Endodermal cell (in vitro differentiated cells): ENCODE measurements at regions not wholly inside any gene's neighbourhood (a gene's known extent, or its start where the extent isn't known, plus 50 kb on each side); places are given as distances from the start of the nearest gene placed in this dataset.

Experiments
- DNase-seq: peaks from one replicate; pipeline ENCODE4 v3.0.0-alpha.2; 2017
- H3K27ac ChIP-seq: 2 replicates; pipeline ENCODE4 v1.5.1; 2013; ENCODE audit warnings: mild to moderate bottlenecking, low read depth, low read length, moderate library complexity
- H3K27me3 ChIP-seq: 2 replicates; pipeline ENCODE4 v1.6.1; 2013; ENCODE audit warnings: mild to moderate bottlenecking, low read length, moderate library complexity; ENCODE audit not compliant: insufficient read depth, control insufficient read depth, poor library complexity, severe bottlenecking
- H3K36me3 ChIP-seq: 2 replicates; pipeline ENCODE4 v1.7.0; 2013; ENCODE audit warnings: mild to moderate bottlenecking, low read length, moderate library complexity; ENCODE audit not compliant: control insufficient read depth, insufficient read depth
- H3K4me1 ChIP-seq: one replicate; pipeline ENCODE4 v1.7.0; 2013; ENCODE audit warnings: low read length; ENCODE audit not compliant: control insufficient read depth, insufficient read depth
- H3K4me3 ChIP-seq: 2 replicates; pipeline ENCODE4 v1.5.1; 2013; ENCODE audit warnings: mild to moderate bottlenecking, low read length, moderate library complexity
- H3K9ac ChIP-seq: 2 replicates; pipeline ENCODE4 v1.6.1; 2013; ENCODE audit warnings: mild to moderate bottlenecking, low read length, moderate library complexity; ENCODE audit not compliant: poor library complexity, severe bottlenecking; ENCODE audit errors: extremely low read depth
- H3K9me3 ChIP-seq: 2 replicates; pipeline ENCODE4 v1.6.1; 2013; ENCODE audit warnings: mild to moderate bottlenecking, low read length, moderate library complexity; ENCODE audit not compliant: control insufficient read depth
- H3K27ac Mint-ChIP-seq: 2 replicates; pipeline ENCODE4 v1.8.0; 2020; ENCODE audit warnings: mixed read lengths
- H3K27me3 Mint-ChIP-seq: 2 replicates; pipeline ENCODE4 v1.8.0; 2021; ENCODE audit warnings: mild to moderate bottlenecking, mixed read lengths; ENCODE audit not compliant: insufficient read depth
- H3K36me3 Mint-ChIP-seq: 2 replicates; pipeline ENCODE4 v1.8.0; 2020; ENCODE audit warnings: low read depth, mixed read lengths
- H3K4me1 Mint-ChIP-seq: 2 replicates; pipeline ENCODE4 v1.8.0; 2020; ENCODE audit warnings: mixed read lengths
- H3K4me3 Mint-ChIP-seq: 2 replicates; pipeline ENCODE4 v1.8.0; 2020; ENCODE audit warnings: mild to moderate bottlenecking, moderate library complexity, mixed read lengths
- H3K9me3 Mint-ChIP-seq: 2 replicates; pipeline ENCODE4 v1.8.0; 2020; ENCODE audit warnings: mild to moderate bottlenecking, mixed read lengths
- CTCF ChIP-seq: fragments of 200-600 bp; sonication (generic); conservative IDR thresholded peaks from 2 replicates; pipeline ENCODE4 v1.5.0; 2021; ENCODE audit warnings: antibody characterized with exemption, mild to moderate bottlenecking
- WGBS, 2 experiments: methylation state at CpG; one replicate each; pipeline versions ENCODE4 v1.1.5 to v1.1.7; 2013; ENCODE audit warnings: missing lambda C conversion rate in 2 of 2, mixed read lengths in 1 of 2; ENCODE audit not compliant: insufficient coverage in 1 of 2, insufficient read length in 1 of 2; 5-methylcytosine and 5-hydroxymethylcytosine counted together

GRCh38 chr12:131254374-131254773, 300.7 kb downstream of the ADGRD1 start:
- Histone ChIP-seq H3K36me3 (no peaks in the 10 kb centered on the region), H3K4me3 (no peak overlapping the region), H3K9me3 (no peaks in the 10 kb centered on the region), H3K4me1 (no peaks in the 10 kb centered on the region), H3K27me3 (peaks cover 2% of the 10 kb centered on the region), H3K9ac (no peak overlapping the region), H3K27ac (no peak overlapping the region)
- Mint-ChIP-seq H3K27ac (no peak overlapping the region), H3K36me3 (peaks cover 2% of the 10 kb centered on the region), H3K27me3 (peaks cover 5% of the 10 kb centered on the region), H3K4me3 (no peak overlapping the region), H3K9me3 (no peaks in the 10 kb centered on the region), H3K4me1 (no peaks in the 10 kb centered on the region)
- DNase-seq, result no peak
- no peak for TF ChIP-seq CTCF
- WGBS, 2 experiments, result 81% methylated on average over 2 of the region's 2 CpGs; no CpG with 5 or more reads in 1 of the 2 experiments

- no peak for DNase-seq
- Histone ChIP-seq H3K27ac (no peak overlapping the region), H3K9me3 (no peaks in the 10 kb centered on the region), H3K4me1 (no peaks in the 10 kb centered on the region), H3K9ac (no peak overlapping the region), H3K4me3 (no peak overlapping the region), H3K27me3 (no peaks in the 10 kb centered on the region), H3K36me3 (no peaks in the 10 kb centered on the region)
- H3K4me3 Mint-ChIP-seq, result no peak overlapping the region
- 90 to 100% methylated on average over 2 to 8 of the region's 8 CpGs for WGBS, 2 experiments
- TF ChIP-seq CTCF, result no peak
- H3K27me3 Mint-ChIP-seq, result peaks cover 7% of the 10 kb centered on the region
- peaks cover 2% of the 10 kb centered on the region for H3K36me3 Mint-ChIP-seq
- no peaks in the 10 kb centered on the region for H3K4me1 Mint-ChIP-seq
- H3K27ac Mint-ChIP-seq, result no peak overlapping the region
- H3K9me3 Mint-ChIP-seq, result no peaks in the 10 kb centered on the region
Measured at GRCh38 chr12:131258398-131258797, 304.7 kb downstream of the ADGRD1 start.

- WGBS, 2 experiments, result 82 to 95% methylated on average over 8 to 16 of the region's 16 CpGs
Measured at GRCh38 chr12:131260251-131260905, 306.7 kb downstream of the ADGRD1 start.

More at GRCh38 chr12:131260251-131260905, 306.7 kb downstream of the ADGRD1 start:
- no peaks in the 10 kb centered on the region for H3K36me3 ChIP-seq
- no peaks in the 10 kb centered on the region for H3K9me3 Mint-ChIP-seq
- no peak overlapping the region for H3K4me3 ChIP-seq
- peaks cover 2% of the 10 kb centered on the region for H3K36me3 Mint-ChIP-seq
- H3K4me3 Mint-ChIP-seq, result no peak overlapping the region
- no peak for TF ChIP-seq CTCF
- H3K27me3 Mint-ChIP-seq, result peaks cover 3% of the 10 kb centered on the region
- no peak overlapping the region for H3K9ac ChIP-seq
- no peaks in the 10 kb centered on the region for H3K4me1 Mint-ChIP-seq
- H3K27ac Mint-ChIP-seq, result no peak overlapping the region
- no peak for DNase-seq
- H3K9me3 ChIP-seq, result no peaks in the 10 kb centered on the region
- H3K27ac ChIP-seq, result no peak overlapping the region
- H3K4me1 ChIP-seq, result no peaks in the 10 kb centered on the region
- no peaks in the 10 kb centered on the region for H3K27me3 ChIP-seq
